ENCODE measurements at regions not wholly inside any gene's neighbourhood (a gene's known extent, or its start where the extent isn't known, plus 50 kb on each side); places are given as distances from the start of the nearest gene placed in this dataset.

DNA sequence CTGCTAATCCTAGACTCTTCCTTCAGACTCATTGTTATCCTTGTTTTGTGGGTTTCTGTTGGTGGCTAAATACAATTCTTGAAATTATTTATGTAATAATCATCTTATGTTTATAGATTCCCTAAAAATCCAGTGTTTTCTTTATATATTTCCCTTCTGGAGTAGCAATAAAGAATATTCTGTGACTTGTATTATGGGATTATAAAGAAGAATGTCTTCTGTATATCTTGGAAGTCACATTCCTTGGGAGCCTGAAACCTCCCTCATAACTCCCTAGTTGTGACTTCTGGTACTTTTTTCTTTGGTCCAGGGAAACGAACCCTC lies 356.1 kb downstream of the TMEM167A start (continued):
- TF ChIP-seq, protein P1, sequence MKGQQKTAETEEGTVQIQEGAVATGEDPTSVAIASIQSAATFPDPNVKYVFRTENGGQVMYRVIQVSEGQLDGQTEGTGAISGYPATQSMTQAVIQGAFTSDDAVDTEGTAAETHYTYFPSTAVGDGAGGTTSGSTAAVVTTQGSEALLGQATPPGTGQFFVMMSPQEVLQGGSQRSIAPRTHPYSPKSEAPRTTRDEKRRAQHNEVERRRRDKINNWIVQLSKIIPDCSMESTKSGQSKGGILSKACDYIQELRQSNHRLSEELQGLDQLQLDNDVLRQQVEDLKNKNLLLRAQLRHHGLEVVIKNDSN (IDR thresholded peaks at IDR 0.05; ENCODE audit: borderline replicate concordance, extremely low read length, insufficient read depth, low read depth, low read length) = no peak
- no peak for TF ChIP-seq SMARCA5 (IDR thresholded peaks at IDR 0.05)
- no peak for TF ChIP-seq ZNF274 (IDR thresholded peaks at IDR 0.05; ENCODE audit: insufficient read depth, insufficient read length)
- TF ChIP-seq BHLHE40 (IDR thresholded peaks at IDR 0.05; ENCODE audit: borderline replicate concordance in 1 of 2, low read depth in 2 of 2, low read length in 1 of 2) = no peak

GRCh38 chr5:82720213-82721086 lies 356.7 kb downstream of the TMEM167A start:
- POLR2A ChIA-PET = no interaction called here
- no peak for TF ChIP-seq E2F4 (IDR thresholded peaks at IDR 0.05; ENCODE audit: low read depth, low read length)
- no peak for TF ChIP-seq MXI1 (IDR thresholded peaks at IDR 0.05; ENCODE audit: low read depth, low read length)
- TF ChIP-seq, protein P2, sequence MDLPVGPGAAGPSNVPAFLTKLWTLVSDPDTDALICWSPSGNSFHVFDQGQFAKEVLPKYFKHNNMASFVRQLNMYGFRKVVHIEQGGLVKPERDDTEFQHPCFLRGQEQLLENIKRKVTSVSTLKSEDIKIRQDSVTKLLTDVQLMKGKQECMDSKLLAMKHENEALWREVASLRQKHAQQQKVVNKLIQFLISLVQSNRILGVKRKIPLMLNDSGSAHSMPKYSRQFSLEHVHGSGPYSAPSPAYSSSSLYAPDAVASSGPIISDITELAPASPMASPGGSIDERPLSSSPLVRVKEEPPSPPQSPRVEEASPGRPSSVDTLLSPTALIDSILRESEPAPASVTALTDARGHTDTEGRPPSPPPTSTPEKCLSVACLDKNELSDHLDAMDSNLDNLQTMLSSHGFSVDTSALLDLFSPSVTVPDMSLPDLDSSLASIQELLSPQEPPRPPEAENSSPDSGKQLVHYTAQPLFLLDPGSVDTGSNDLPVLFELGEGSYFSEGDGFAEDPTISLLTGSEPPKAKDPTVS (IDR thresholded peaks at IDR 0.05; ENCODE audit: low read depth, low read length) = no peak
- no peak for TF ChIP-seq BHLHE40 (IDR thresholded peaks at IDR 0.05; ENCODE audit: borderline replicate concordance in 1 of 2, low read depth in 2 of 2, low read length in 1 of 2)
- TF ChIP-seq, protein P3, sequence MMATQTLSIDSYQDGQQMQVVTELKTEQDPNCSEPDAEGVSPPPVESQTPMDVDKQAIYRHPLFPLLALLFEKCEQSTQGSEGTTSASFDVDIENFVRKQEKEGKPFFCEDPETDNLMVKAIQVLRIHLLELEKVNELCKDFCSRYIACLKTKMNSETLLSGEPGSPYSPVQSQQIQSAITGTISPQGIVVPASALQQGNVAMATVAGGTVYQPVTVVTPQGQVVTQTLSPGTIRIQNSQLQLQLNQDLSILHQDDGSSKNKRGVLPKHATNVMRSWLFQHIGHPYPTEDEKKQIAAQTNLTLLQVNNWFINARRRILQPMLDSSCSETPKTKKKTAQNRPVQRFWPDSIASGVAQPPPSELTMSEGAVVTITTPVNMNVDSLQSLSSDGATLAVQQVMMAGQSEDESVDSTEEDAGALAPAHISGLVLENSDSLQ (IDR thresholded peaks at IDR 0.05) = no peak
- no peak for TF ChIP-seq ZNF207 (IDR thresholded peaks at IDR 0.05; ENCODE audit: borderline replicate concordance)
- no peak for TF ChIP-seq RELB (IDR thresholded peaks at IDR 0.05; ENCODE audit: low read depth)
- no peak for TF ChIP-seq EED (IDR thresholded peaks at IDR 0.05; ENCODE audit: low read depth)
- TF ChIP-seq BCL11A (IDR thresholded peaks at IDR 0.05; ENCODE audit: low read depth, low read length) = no peak
- no peak for TF ChIP-seq MYC (IDR thresholded peaks at IDR 0.05; ENCODE audit: insufficient read depth, insufficient read length, insufficient replicate concordance, low read length, severe bottlenecking)
- TF ChIP-seq HDAC2 (IDR thresholded peaks at IDR 0.05) = no peak
- TF ChIP-seq SUPT20H (IDR thresholded peaks at IDR 0.05; ENCODE audit: borderline replicate concordance, control insufficient read depth, low read depth, low read length) = no peak
- TF ChIP-seq ZNF384 (IDR thresholded peaks at IDR 0.05; ENCODE audit: borderline replicate concordance, low read depth, low read length) = no peak

More at GRCh38 chr5:82720213-82721086, 356.7 kb downstream of the TMEM167A start:
- no peak for FAIRE-seq
- ChIA-PET RAD21 (ENCODE audit: unreplicated experiment) (no interaction called here), CTCF (no interaction called here), SMC1A (ENCODE audit: uncharacterized antibody, unreplicated experiment) (no interaction called here)
- DNase-seq (ENCODE audit: low read depth, low spot score) = no peak
- BruUV-seq (replicated peaks) = no TSS peak
- H4K20me1 ChIP-seq (ENCODE audit: control insufficient read depth, insufficient read depth) = no peaks in the 10 kb centered on the region
- no peaks in the 10 kb centered on the region for H3K9me3 ChIP-seq (replicated peaks; ENCODE audit: control insufficient read depth, insufficient read depth, low read length)
- in situ Hi-C loops (cut with MboI) (no loop called here), intact Hi-C loops (cut with micrococcal nuclease; ENCODE audit: unreplicated experiment) (no loop called here)
- ATAC-seq = no peak
- no peak overlapping the region for H3K9ac ChIP-seq (ENCODE audit: control insufficient read depth, insufficient read depth, low read length)
- no peaks in the 10 kb centered on the region for H3K27me3 ChIP-seq (replicated peaks in 1 of 2; ENCODE audit: control insufficient read depth in 2 of 2, insufficient read depth in 2 of 2, low read length in 1 of 2)
- no peaks in the 10 kb centered on the region for H3K36me3 ChIP-seq (ENCODE audit: control insufficient read depth in 2 of 2, insufficient read depth in 2 of 2, low read length in 1 of 2)
- no peak overlapping the region for H2AFZ ChIP-seq (ENCODE audit: control insufficient read depth, low read depth, low read length)
- H3K4me3 ChIP-seq = no peak overlapping the region
- H3K27ac ChIP-seq (ENCODE audit: control insufficient read depth, insufficient read depth) = no peak overlapping the region
- H3K4me2 ChIP-seq (ENCODE audit: control insufficient read depth, insufficient read depth) = no peak overlapping the region
- no peaks in the 10 kb centered on the region for H3K4me1 ChIP-seq (ENCODE audit: control insufficient read depth, insufficient read depth, low read length)
- 19% methylated on average over 6 of the region's 6 CpGs for WGBS (ENCODE audit: insufficient coverage, insufficient replicate concordance, low lambda C conversion rate, missing lambda C conversion rate)
- no peaks in the 10 kb centered on the region for H3K79me2 ChIP-seq (ENCODE audit: control insufficient read depth, insufficient read depth, low read length)

All from GM12878 (cell line).